Hematopoietic multipotent progenitor cell treated with erythropoietin and hydrocortisone succinate and interleukin-3 and kit ligand, for 6 days (in vitro differentiated cells): ENCODE measurements at regions not wholly inside any gene's neighbourhood (a gene's known extent, or its start where the extent isn't known, plus 50 kb on each side); places are given as distances from the start of the nearest gene placed in this dataset.
A peak's percentile ranks its signal among the peaks of the same experiment; 100 is the strongest.
"Not testable (repeated sequence)": the region's sequence is repeated elsewhere in the genome, so short reads cannot be mapped to it uniquely, and the experiment has no call there.

ENCODE experiments used
- DNase-seq: peaks from one replicate; pipeline ENCODE4 v3.0.0-alpha.2; 2015

DNA sequence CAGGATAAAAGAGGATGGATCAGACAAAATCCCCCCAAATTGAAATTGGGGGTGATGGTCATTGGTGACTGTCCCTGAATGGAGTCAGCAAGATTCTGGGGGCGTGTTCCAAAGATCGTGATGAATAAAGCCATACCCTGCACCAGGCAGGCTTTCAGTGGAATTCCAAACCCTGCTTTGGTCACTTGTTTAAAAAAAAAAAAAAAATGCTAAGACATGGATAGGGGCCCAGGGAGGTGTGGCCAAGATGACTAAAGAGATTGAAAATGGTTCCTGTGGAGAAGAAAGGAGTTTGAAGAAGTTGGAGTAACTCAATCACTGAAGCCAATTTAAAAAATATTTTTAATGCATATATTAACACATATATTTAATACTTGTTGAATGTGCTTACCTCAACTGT, 161.4 kb upstream of the KCNG1 start:
- no peak for DNase-seq

DNA sequence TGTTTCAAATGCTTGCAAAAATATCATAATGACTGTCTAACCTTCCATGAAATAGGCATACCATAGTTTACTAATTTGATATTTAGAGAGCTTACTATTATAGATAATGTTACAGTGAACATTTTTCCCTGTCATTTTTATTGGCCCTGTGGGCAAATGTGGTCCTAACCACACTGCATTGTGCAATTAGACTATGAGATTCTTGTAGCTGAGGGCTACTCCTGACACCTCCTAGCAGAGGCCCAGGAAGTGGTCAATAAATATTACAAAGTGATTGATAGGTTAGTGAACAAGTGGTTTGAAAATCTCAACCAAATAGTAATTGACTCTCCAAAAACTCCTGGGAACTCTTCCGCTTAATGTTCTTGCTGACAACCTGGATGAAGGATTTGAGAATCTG, 160.5 kb upstream of the KCNG1 start:
- no peak for DNase-seq

DNA sequence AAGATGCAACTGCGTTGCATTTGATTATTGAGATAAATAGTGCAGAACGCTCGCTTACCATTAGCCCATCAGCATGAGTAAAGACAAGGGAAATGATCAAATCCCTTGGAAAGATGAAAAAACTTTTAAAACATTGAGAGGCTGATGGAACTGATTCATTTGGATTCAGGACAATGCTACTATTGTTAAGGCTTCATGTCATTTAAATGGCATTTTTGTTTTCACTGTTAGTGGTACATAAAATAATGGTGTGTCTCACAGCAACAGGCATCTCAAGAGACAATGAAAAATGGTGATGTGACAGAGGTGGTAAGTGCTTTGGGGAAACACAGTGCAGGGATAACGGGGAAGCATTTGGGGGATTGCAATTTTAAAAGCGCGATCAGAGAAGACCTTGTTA, 159.7 kb upstream of the KCNG1 start:
- DNase-seq, result no peak

DNA sequence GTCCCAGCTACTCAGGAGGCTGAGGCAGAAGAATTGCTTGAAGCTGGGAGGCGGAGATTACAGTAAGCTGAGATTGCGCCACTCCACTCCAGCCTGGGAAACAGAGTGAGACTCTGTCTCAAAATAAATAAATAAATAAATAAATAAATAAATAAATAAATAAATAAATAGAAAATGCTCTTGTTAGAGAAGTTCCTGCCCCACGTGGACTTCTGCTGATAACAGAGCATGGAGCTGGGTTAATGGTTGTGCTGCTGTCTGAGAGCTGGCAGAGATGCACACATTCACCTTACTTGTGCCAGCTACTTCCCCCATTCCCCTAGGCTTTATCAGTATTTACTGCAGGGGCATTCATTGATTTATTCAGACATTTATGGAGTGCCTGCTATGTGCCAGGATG, 155.2 kb upstream of the KCNG1 start:
- DNase-seq, result no peak

DNA sequence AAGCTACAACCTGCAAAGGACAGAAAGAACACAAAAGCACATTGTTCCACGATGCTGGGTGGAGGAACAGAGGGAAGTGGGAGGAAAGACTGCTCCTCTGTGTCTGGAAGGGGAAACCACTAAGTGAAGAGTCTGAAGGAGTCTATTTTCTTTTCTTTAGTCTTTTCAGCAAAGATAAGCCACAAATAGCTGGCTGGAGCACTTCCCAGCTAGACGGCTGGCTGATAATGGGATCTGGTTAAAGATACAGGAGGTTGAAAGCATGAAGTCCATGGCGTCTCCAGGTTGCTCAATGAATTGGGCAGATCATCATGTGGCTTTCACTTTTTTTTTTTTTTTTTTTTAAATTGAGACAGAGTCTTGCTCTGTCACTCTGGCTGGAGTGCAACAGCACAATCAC, 154.0 kb upstream of the KCNG1 start:
- DNase-seq, result peak; percentile 7

DNA sequence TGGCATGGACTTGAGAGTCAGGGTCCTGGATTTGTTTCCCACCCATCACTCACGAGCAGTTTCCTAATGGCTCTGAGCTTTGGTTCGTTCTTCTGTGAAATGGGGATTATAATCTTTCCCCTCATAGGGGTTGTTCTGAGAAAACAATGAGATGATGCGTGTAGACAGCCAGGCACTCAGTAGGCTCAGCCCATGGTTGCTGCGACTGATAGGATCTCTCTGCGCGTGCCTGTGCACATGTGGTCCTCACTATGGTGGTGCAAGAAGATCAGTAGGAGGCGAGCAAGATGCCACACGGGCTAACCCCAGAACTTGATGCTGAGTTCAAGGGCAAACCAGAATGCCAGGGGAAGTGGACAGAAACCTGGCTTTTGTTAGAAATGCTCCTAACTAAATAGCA, 153.5 kb upstream of the KCNG1 start:
- no peak for DNase-seq

DNA sequence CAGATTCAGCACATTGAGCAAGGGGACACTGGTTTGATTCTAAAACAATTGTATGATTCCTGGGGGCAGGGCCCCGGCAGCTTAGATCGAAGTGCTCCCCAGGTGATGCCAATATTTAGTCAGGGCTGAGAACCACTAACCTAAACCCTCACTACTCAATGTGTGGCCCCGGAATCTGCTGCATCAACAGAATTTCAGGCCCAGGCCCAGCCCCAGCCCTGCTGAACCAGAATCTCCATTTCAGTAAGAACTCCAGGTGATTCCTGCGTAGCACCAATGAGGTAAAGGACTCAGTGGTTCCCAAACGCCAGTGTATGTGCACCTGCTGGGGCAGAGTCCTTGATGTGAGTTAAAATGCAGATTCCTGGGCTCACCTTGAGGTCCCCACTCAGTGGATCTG, 152.8 kb upstream of the KCNG1 start:
- DNase-seq, result no peak

DNA sequence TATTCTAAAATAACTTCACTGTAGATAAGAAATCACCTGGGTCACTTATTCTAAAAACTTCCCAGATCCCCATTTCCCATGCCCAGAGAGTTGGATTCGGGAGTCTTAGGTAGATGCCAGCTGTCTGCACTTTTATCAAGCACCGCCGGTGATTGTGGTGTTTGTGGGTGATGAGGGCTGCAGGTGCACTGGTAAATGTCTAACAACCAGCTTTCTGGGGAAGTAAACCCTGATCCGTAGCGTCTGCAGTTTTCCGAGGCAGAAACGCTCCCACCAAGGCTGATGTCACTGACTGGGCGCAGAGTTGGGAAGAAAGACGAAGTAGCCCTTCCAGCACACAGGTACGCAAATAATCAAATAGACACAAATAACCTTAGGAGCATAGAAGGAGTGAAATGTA, 152.2 kb upstream of the KCNG1 start:
- DNase-seq, result no peak

DNA sequence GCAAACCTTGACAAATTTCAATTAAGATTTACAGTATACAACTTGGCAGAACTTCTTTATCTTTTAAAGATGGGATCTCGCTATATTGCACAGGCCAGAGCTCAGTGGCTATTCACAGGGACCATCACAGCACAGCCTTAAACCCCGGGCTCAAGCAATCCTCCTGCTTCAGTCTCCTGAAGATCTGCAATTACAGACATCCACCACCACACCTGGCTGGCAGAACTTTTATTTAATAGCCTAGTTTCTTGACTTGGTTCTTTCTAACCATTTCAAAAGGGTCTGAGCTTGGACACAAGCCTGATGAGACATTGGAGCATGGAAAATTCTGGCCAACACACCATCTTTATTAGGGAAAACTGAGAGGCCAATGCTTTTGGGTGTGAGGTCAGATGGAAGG, 151.6 kb upstream of the KCNG1 start:
- no peak for DNase-seq

DNA sequence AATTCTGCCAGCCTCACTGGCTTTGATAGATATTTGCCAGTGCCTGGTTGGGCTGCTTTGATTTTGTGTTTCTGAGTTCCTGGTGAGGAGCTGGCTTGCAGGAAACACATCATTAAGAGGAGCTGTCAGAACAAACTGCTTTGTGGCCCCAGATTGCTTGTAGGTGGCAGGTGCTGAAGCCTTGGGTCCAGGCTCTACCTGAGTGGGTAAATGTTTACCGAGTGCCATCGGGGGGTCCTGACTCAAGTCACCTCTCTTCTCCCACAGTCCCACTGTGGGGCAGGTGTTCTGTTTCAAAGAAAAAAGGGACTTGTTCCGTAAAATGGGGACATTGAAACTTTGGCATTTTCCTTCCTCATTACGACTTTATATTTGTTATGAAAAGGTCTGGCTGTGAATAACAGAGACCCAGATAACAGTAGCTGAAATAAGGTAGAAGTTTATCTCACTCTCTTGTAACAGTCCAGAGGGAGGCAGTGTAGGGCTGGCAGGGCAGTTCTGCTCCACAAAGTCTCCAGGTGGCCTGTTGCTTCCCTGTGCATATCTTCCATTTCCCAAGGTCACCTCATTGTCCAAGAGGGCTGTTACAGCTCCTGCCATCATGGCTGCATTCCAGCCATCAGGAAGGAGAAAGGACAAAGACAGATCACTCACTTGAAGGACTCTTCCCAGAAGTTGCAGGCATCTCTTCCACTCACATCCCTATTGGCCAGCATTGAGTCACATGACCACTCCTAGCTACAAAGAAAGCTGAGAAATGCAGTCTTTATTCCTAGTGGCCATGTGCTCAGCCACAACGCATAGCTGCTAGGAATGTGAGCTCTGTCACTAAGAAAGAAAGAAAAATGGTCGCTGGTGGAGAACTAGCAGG, 149.9 kb upstream of the KCNG1 start:
- DNase-seq, result no peak

DNA sequence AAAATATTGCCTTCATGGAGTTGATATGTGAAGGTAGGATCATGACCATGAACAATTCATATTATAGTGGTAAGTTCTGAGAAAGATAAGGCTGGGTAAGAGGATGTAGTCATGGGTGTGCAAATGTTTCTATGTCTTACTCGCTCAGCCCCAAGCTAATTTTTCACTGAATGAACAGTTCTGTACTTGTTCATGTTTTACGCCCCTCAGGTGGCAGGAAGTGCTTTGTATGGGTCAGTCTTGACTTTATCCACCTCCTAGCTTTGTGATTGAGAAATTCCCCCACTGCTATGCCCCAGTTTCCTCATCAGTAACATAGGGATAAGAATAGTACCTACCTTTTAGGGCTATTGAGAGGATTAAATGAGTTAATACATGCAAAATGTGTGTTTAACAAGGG, 148.2 kb upstream of the KCNG1 start:
- DNase-seq, result no peak

DNA sequence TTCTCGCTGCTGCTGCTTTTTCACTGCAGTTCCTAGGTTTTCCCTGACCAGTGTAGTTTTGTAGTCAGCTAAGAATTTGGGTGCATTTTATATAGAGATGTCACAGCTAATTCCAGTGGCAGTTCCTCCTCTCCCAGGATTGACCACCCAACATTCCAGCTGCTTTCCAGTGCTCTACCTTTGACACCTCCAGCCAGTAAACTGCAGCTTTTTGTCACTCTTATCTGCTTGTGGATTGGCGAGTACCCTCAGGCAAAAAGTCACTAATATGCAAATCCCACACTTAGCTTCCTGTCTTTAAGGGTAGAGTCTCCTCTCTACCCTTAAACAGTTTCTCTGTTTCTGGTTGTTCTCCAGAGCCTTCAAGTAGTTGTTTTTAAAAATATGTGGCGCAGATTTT, 146.9 kb upstream of the KCNG1 start:
- no peak for DNase-seq

DNA sequence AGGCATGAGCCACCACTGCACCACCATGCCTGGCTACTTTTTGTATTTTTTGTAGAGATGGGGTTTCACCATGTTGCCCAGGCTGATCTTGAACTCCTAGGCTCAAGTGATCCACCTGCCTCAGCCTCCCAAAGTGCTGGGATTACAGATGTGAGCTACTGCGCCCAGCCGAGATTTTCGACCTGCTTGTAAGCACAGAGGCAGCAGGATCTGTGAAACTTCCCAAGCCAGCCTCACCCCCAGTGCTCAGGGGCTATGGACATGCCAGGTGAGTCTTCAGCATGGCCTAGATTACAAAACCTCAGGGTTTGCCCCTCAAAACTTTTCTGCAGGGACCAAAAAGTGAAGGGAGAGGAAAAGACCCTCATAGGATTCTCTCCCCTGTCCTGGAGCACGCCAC, 145.0 kb upstream of the KCNG1 start:
- DNase-seq, result not testable (repeated sequence)

DNA sequence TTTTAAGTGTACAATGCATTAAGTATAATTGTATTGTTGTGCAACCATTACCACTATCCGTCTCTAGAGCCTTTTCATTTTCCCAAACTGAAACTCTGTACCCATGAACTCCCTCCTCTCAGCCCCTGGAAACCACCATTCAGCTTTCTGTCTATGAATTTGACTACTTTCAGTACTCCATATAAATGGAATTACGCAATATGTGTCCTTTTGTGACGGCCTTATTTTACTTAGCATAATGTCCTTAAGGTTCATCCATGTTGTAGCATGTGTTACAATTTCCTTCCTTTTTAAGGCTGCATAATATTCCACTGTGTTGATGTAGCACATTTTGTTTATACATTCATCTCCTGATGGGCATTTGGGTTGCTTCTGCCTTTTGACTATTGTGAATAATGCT, 143.6 kb upstream of the KCNG1 start:
- no peak for DNase-seq

DNA sequence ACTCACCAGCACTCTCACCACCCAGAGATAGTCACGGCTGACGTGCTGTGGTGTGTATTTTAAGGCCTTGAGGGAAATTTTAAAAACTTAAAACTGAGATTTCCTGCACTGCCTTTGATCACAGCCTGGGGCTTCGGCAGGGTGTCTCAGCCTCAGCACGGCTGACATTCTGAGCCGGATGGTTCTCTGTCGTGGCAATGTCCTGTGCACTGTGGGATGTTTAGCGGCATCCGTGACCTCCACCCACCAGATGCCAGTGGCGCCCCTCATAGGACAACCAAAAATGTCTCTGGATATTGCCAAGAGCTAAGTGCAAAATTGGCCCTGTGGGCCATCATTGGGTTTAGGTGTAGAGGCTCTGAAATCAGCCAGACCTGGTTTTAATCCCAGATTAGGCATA, 142.2 kb upstream of the KCNG1 start:
- DNase-seq, result no peak

DNA sequence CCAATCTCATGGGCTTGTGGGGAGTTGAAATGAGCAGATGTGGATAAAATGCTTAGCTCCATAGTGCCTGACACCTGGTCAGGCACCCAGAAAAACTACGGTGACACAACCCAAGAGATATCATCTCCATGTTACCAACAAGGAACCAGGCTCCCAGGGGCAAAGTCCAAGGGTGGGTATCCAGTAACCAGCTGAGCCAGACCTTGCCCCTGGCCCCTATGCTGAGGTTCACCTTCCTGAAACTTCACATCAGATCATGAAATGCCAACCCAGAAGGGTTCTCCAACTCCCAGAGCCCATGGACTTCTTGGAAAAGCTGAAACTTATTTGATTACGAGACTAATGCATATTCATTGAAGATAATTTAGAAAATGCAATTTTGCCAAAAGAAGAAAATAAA, 141.8 kb upstream of the KCNG1 start:
- no peak for DNase-seq

DNA sequence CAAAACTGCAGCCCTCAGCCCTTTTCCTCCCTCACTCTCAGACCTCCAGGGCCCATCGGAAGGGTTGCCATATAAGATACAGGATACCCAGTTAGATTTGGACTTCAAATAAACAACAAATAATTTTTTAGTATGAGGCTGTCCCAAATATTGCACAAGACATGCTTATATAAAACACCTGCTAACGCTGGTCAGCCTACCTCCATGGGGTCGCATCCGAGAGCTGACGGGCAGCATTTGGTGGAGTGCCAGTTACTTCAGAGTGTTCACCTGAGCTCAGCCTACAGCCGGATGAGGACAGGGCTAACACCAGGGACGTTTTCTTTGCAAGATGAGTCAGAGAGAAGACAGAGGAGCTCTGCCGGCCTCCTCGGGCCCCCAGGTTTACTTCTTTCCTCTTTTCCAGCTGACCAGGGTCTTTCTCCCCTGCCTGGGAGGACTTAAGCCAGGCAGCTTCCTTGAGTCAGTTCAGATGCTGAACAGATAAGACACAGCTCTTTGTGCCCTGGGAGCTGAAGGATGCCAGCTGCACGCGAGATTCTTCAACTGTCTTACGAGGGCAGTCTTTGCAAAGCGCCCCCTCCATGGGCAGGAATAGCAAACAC, 141.2 kb upstream of the KCNG1 start:
- DNase-seq, result no peak

DNA sequence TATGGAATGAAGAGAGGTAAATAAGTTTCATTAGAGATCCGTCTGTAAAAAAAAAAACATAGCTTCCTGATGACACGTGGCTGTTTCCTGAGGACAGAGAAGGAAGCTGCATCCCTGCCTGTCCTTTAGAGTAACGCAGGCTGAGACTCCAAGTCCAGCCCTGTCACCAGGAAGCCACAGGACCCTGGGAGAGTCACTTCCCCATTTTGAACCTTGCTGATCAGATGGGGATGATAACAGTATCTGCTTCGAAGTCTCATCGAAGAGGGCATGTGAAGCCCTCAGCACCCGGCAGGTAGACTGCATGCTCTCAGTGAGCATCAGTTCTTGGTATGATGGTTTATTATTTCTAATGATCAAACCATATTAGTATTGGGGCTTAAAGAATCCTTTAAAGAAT, 139.1 kb upstream of the KCNG1 start:
- peak; percentile 6 for DNase-seq

DNA sequence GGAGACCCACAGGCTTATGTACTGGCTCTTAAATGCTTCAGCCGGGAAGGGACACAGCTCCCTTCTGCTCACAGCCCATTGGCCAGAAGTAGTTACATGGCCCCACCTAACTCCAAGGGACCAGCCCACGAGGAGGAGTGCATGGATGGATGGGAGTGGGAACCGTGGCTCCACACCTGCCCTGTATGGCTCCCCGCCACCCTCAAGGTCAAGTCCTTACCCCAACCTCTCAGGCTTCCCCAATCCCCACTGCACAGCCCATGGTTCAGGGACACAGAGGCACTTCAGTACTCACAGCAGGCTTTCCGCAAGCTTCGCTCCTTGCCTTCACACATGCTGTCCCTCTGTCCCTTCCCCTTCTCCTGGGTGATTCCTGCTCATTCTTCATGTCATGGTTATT, 137.9 kb upstream of the KCNG1 start:
- no peak for DNase-seq

DNA sequence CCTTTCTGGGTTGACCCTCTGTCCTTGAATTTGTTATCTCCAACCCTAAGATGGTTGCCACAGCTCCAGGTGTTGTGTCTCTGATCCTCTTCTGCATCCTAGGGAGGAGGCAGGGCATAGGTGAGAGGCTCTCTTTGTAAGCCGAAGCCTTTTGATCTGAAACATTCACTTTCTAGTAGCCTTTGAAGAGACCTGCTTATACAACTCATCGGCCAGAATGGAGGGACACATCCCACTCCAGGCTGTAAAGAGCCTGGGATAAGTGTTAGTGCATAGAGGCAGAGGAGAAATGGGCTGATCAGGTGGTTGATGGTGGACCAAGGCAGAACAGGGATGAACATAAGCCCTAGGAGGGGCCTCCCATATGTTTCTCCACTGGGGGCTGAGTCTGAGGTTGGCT, 137.1 kb upstream of the KCNG1 start:
- no peak for DNase-seq

DNA sequence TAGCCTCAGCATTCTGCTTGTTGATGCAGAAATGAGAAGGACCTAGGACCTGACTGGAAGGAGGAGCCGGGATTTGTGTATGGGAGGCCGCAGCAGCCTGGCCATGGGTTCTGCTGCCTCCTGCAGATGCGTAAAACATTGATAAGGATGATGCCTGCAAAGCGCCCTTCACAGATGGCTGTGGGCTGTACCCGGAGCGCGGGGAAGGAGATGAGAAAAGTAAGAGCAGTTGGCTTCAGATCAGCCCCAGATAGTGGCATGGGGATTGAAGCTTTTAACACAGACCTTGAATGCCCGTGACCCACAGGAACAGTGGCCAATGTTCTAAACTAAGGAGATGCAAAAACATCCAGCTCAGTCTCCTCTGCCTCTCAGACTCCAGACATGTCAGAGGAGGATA, 136.4 kb upstream of the KCNG1 start:
- no peak for DNase-seq

DNA sequence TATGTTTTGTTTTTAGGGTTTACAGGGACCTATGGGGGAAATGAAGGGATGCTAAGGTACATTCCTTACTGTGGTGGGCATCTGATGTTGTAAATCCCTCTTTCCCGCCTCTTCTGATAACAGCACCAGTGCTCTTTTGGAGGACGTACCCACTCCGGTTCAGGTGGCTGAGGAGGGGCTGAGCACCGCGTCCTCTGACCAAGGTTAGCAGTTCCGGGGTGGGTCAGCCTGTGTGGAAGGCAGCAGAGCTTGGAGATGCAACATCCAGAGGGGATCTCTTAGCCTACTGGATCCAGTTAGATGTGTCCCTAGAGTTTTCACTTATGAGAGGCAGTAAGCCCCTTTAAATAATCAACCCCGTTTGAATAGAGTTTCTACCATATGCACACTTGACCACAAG, 135.3 kb upstream of the KCNG1 start:
- DNase-seq, result no peak

DNA sequence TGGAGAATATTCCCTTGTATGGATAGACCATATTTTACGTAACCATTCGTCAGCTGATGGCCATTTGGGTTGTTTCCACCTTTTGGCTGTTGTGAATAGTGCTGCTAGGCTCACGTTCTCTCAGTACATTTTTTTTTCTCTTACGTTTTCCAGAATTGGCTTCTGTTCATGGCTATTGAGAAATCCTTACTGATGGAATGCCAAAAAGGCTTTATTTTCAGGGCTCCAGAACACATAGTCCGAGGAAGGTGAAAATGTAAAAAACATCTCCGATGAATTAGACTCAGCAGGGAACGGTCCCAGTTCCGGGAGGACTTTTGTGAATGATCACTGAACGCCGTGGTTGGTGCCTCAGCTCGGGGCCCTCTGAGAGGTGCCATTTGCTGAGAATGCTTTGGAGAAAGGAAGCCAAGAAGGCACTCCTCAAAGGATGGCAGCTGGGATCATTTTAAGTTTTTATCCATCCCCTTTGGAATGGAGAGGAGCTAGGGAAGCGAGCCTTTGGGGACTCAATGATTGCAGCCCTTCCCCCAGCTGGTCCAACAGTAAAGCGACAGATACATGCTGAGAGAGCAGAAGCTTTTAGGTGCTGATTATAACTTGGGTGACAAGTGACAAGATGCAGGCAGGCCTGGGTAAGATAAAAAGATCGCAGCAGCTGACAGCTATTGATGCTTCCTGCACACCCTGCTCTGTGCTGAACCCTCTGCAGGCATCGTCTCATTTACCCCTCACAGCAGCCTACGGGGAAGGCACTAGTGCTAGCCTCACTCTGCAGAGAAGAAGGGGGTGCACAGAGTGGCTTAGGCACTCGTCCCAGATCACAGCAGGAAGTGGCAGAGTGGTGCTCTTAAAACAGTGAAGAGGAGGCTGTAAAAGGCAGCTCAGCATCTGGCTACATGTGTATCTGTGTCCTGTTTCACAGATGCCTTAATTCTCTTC, 133.4 kb upstream of the KCNG1 start:
- DNase-seq, result no peak
